DOHH2 (cell line): ENCODE measurements at regions not wholly inside any gene's neighbourhood (a gene's known extent, or its start where the extent isn't known, plus 50 kb on each side); places are given as distances from the start of the nearest gene placed in this dataset.

Experiments used
- H3F3A ChIP-seq: fragments of 200-600 bp; sonication (generic), shearing (Covaris generic); 2 replicates; pipeline ENCODE4 v1.6.0; 2016; ENCODE audit warnings: antibody characterized with exemption, mild to moderate bottlenecking; ENCODE audit not compliant: control insufficient read depth, insufficient read depth
- H3K27ac ChIP-seq: fragments of 200-600 bp; sonication (generic); 2 replicates; pipeline ENCODE4 v1.5.1; 2014; ENCODE audit warnings: low read depth, mild to moderate bottlenecking, low read length, moderate library complexity
- H3K27me3 ChIP-seq: fragments of 200-600 bp; sonication (generic); 2 replicates; pipeline ENCODE4 v1.6.1; 2014; ENCODE audit warnings: mild to moderate bottlenecking, low read length, mixed read lengths; ENCODE audit not compliant: control insufficient read depth
- H3K36me3 ChIP-seq: fragments of 200-600 bp; sonication (generic); 2 replicates; pipeline ENCODE4 v1.6.1; 2014; ENCODE audit warnings: mild to moderate bottlenecking, low read length, moderate library complexity, mixed read lengths; ENCODE audit not compliant: control insufficient read depth
- H3K4me1 ChIP-seq: fragments of 200-600 bp; sonication (generic); 2 replicates; pipeline ENCODE4 v1.6.1; 2014; ENCODE audit warnings: mild to moderate bottlenecking, low read length, mixed read lengths; ENCODE audit not compliant: control insufficient read depth
- H3K4me2 ChIP-seq: fragments of 200-600 bp; sonication (generic); 2 replicates; pipeline ENCODE4 v1.6.0; 2014; ENCODE audit warnings: mild to moderate bottlenecking, low read length, moderate library complexity
- H3K4me3 ChIP-seq: fragments of 200-600 bp; sonication (generic); 2 replicates; pipeline ENCODE4 v1.5.1; 2014; ENCODE audit warnings: mild to moderate bottlenecking, low read length, mixed read lengths
- H3K79me2 ChIP-seq: fragments of 200-600 bp; sonication (generic); 2 replicates; pipeline ENCODE4 v1.6.1; 2014; ENCODE audit warnings: mild to moderate bottlenecking, low read length, mixed read lengths; ENCODE audit not compliant: control insufficient read depth
- H3K9me2 ChIP-seq: fragments of 200-600 bp; sonication (generic); replicated peaks from 2 replicates; pipeline ENCODE4 v1.6.1; 2014; ENCODE audit warnings: mild to moderate bottlenecking, low read length, mixed read lengths; ENCODE audit not compliant: control insufficient read depth
- H3K9me3 ChIP-seq: fragments of 200-600 bp; sonication (generic); 2 replicates; pipeline ENCODE4 v1.6.1; 2014; ENCODE audit warnings: antibody characterized with exemption, low read length, mixed read lengths; ENCODE audit not compliant: control insufficient read depth, insufficient read depth
- H4K20me1 ChIP-seq: fragments of 200-600 bp; sonication (generic); 2 replicates; pipeline ENCODE4 v1.6.0; 2014; ENCODE audit warnings: low read depth, mild to moderate bottlenecking, antibody characterized with exemption, low read length, moderate library complexity; ENCODE audit not compliant: control insufficient read depth, insufficient read depth
- EZH2phosphoT487 ChIP-seq: fragments of 200-600 bp; sonication (generic); IDR thresholded peaks from 2 replicates; pipeline ENCODE4 v1.6.1; 2017; ENCODE audit warnings: borderline replicate concordance, mild to moderate bottlenecking, antibody characterized with exemption, low read length, moderate library complexity, mixed read lengths
- TF ChIP-seq, protein P1 (sequence below): fragments of 200-600 bp; sonication (generic); IDR thresholded peaks from one replicate; pipeline ENCODE4 v1.5.1; 2014; ENCODE audit warnings: antibody characterized with exemption, mild to moderate bottlenecking, low read depth, low read length; ENCODE audit not compliant: poor library complexity, severe bottlenecking

DNA sequence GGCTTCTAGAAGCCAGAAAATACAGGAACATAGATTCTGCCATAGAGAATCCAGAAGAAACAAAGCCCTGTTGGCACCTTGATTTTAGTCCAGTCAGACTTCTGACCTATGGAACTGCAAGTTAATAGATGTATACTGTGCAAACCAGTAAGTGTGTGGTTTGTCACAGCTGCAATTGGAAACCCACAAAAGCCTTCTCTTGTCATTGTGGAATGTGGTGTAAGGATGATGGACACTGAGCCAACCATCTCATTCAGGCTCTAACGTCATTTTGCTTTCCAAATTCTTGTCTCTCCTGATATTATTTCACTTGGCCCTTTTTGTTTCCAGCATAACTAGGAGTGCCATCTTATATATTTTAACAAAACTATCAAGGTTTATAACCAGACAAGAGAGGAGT lies 369.5 kb upstream of the SMIM21 start:
- TF ChIP-seq, protein P1, sequence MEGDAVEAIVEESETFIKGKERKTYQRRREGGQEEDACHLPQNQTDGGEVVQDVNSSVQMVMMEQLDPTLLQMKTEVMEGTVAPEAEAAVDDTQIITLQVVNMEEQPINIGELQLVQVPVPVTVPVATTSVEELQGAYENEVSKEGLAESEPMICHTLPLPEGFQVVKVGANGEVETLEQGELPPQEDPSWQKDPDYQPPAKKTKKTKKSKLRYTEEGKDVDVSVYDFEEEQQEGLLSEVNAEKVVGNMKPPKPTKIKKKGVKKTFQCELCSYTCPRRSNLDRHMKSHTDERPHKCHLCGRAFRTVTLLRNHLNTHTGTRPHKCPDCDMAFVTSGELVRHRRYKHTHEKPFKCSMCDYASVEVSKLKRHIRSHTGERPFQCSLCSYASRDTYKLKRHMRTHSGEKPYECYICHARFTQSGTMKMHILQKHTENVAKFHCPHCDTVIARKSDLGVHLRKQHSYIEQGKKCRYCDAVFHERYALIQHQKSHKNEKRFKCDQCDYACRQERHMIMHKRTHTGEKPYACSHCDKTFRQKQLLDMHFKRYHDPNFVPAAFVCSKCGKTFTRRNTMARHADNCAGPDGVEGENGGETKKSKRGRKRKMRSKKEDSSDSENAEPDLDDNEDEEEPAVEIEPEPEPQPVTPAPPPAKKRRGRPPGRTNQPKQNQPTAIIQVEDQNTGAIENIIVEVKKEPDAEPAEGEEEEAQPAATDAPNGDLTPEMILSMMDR, result no peak
- TF ChIP-seq EZH2phosphoT487, result no peak
- H3K4me3 ChIP-seq, result no peak overlapping the region
- peaks cover 2% of the 10 kb centered on the region for H3K9me3 ChIP-seq
- H3K9me2 ChIP-seq, result no peaks in the 10 kb centered on the region
- no peak overlapping the region for H3K27ac ChIP-seq
- H3K4me1 ChIP-seq, result no peaks in the 10 kb centered on the region
- H3K79me2 ChIP-seq, result no peaks in the 10 kb centered on the region
- H3F3A ChIP-seq, result no peaks in the 10 kb centered on the region
- no peaks in the 10 kb centered on the region for H3K27me3 ChIP-seq
- H4K20me1 ChIP-seq, result no peaks in the 10 kb centered on the region
- no peaks in the 10 kb centered on the region for H3K36me3 ChIP-seq
- no peak overlapping the region for H3K4me2 ChIP-seq

DNA sequence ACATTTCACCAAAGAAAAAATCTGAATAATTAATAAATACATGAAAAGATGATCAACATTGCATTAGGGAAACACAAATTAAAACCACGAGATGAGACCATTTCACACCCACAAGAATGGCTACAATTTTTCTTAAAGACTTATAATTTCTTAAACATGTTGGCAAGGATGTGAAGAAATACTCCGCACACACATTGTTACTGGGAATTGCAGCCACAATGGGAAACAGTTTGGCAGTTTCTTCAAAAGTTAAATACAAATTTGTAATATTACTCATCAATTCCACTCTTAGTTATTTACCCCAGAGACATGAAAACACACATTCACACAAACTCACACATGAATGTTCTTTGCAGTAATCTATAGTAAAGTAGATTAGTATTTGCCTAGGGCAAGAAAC lies 363.3 kb upstream of the SMIM21 start:
- H3K27ac ChIP-seq, result no peak overlapping the region
- H3K4me2 ChIP-seq, result no peak overlapping the region
- no peaks in the 10 kb centered on the region for H3K4me1 ChIP-seq
- no peaks in the 10 kb centered on the region for H3K79me2 ChIP-seq
- H3F3A ChIP-seq, result no peaks in the 10 kb centered on the region
- H3K9me3 ChIP-seq, result peaks cover 2% of the 10 kb centered on the region
- H4K20me1 ChIP-seq, result no peaks in the 10 kb centered on the region
- no peaks in the 10 kb centered on the region for H3K9me2 ChIP-seq
- H3K27me3 ChIP-seq, result no peaks in the 10 kb centered on the region
- no peak for TF ChIP-seq EZH2phosphoT487
- TF ChIP-seq, protein P1, result no peak
- no peaks in the 10 kb centered on the region for H3K36me3 ChIP-seq
- H3K4me3 ChIP-seq, result no peak overlapping the region

DNA sequence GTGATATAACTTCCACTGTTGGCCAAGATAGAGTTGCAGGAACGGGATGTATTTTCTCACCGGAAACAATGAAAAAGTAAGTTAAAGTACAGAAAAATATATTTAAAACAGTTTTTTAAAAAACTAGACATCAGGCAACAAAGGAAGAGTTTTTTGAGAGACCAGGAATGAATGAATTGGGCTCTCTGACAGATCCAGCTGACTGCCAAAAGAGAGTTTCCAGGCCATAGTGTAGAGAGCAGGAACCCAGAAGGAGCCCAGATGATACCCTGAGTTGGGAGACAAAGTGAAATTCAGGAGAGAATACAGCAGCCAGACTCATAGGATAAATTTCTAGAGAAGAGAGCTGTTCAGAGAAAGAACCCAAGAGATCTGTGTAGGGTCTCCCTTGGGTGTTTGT lies 362.6 kb upstream of the SMIM21 start:
- Histone ChIP-seq H3K4me1 (no peaks in the 10 kb centered on the region), H4K20me1 (no peaks in the 10 kb centered on the region), H3K36me3 (no peaks in the 10 kb centered on the region), H3K4me3 (no peak overlapping the region), H3K27ac (no peak overlapping the region), H3K9me2 (no peaks in the 10 kb centered on the region), H3K79me2 (no peaks in the 10 kb centered on the region), H3K4me2 (no peak overlapping the region), H3K9me3 (peaks cover 2% of the 10 kb centered on the region), H3F3A (no peaks in the 10 kb centered on the region), H3K27me3 (no peaks in the 10 kb centered on the region)
- TF ChIP-seq, protein P1, result no peak
- TF ChIP-seq EZH2phosphoT487, result no peak

DNA sequence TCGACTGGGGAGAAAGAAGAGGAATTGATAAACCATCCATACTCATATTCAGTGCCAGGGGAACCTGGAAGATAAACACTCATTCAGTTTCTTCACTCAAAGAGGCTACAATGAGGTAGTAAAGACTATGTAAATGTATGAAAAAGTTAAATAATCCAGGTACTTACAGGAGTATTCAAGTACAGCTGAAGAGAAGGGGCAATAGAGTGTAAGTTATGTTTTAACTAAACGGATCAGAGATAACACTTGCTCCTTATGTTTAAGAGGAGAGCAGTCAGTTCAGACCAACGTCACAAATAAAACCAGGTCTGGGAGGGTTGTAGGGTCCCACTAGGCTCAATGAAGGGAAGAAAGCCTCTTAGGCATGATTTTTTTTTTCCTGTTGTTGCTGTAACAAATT lies 358.3 kb upstream of the SMIM21 start:
- no peaks in the 10 kb centered on the region for H3K9me3 ChIP-seq
- no peak overlapping the region for H3K4me3 ChIP-seq
- no peaks in the 10 kb centered on the region for H3F3A ChIP-seq
- H3K4me2 ChIP-seq, result no peak overlapping the region
- no peaks in the 10 kb centered on the region for H3K9me2 ChIP-seq
- no peak for TF ChIP-seq EZH2phosphoT487
- TF ChIP-seq, protein P1, result no peak
- no peaks in the 10 kb centered on the region for H4K20me1 ChIP-seq
- H3K4me1 ChIP-seq, result no peaks in the 10 kb centered on the region
- no peak overlapping the region for H3K27ac ChIP-seq
- H3K36me3 ChIP-seq, result no peaks in the 10 kb centered on the region
- no peaks in the 10 kb centered on the region for H3K27me3 ChIP-seq
- no peaks in the 10 kb centered on the region for H3K79me2 ChIP-seq
